Heart left ventricle (tissue), 13 donors: ENCODE measurements at regions not wholly inside any gene's neighbourhood (a gene's known extent, or its start where the extent isn't known, plus 50 kb on each side); places are given as distances from the start of the nearest gene placed in this dataset.

ENCODE experiments used
- POLR2A ChIP-seq, 2 donors: fragments of 450-650 bp; IDR thresholded peaks; one replicate each; pipeline ENCODE4 v1.6.1; 2017; ENCODE audit warnings: antibody characterized with exemption in 2 of 2, mild to moderate bottlenecking in 2 of 2, moderate library complexity in 2 of 2
- TF ChIP-seq, protein P1 (sequence below), 12 donors: fragments of 200-600 bp; sonication (generic) in 4 of 12; IDR thresholded peaks; one replicate each; pipeline versions ENCODE4 v1.5.0 to v1.8.0; 2018 to 2022; ENCODE audit warnings: antibody characterized with exemption in 12 of 12, mild to moderate bottlenecking in 5 of 12
- donor health status: ischemic (EF 13 %, LVEDD 7.1; RV severe dilation, severe dysfunction).
- donor health status: DM: no; HTN: yes; CAD: no.
- donor health status: DM: no; HTN: no; CAD: no.
- donor health status: ischemic (EF 25% LVEDD 6.9; RV normal size, moderate dysfunction).
- donor health status: ischemic (EF 25% LVEDD 5.7; RV mildly dilated, moderate dysfunction).
- donor health status: ischemic (EF 35%, LVEDD 5.7; RV mildly dilated, moderate dysfunction).
- donor health status: nonischemic (EF 11% LVEDD 7.7; RV severe dilation, severe dysfunction).
- donor health status: DM: yes; HTN: yes; CAD: no.
- donor health status: PGD.
- donor health status: ischemic (EF 29% LVEDD 5.4; RV normal size, mild dysfunction).
- donor health status: nonischemic (EF 23%, LVEDD 6.1; RV moderate dilation, normal function).

- TF ChIP-seq, protein P1, sequence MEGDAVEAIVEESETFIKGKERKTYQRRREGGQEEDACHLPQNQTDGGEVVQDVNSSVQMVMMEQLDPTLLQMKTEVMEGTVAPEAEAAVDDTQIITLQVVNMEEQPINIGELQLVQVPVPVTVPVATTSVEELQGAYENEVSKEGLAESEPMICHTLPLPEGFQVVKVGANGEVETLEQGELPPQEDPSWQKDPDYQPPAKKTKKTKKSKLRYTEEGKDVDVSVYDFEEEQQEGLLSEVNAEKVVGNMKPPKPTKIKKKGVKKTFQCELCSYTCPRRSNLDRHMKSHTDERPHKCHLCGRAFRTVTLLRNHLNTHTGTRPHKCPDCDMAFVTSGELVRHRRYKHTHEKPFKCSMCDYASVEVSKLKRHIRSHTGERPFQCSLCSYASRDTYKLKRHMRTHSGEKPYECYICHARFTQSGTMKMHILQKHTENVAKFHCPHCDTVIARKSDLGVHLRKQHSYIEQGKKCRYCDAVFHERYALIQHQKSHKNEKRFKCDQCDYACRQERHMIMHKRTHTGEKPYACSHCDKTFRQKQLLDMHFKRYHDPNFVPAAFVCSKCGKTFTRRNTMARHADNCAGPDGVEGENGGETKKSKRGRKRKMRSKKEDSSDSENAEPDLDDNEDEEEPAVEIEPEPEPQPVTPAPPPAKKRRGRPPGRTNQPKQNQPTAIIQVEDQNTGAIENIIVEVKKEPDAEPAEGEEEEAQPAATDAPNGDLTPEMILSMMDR (IDR thresholded peaks at IDR 0.05), result no peak
- TF ChIP-seq POLR2A (IDR thresholded peaks at IDR 0.05), result no peak
Observed at GRCh38 chr7:131638641-131639430, 82.4 kb upstream of the PODXL start.
